Esophagus muscularis mucosa (tissue), 4 donors: ENCODE measurements at regions not wholly inside any gene's neighbourhood (a gene's known extent, or its start where the extent isn't known, plus 50 kb on each side); places are given as distances from the start of the nearest gene placed in this dataset.

ENCODE experiments used
- CTCF ChIP-seq, 3 experiments: fragments of 200-600 bp in 2 of 3; fragments of 450-650 bp in 1 of 3; sonication (generic) in 2 of 3; IDR thresholded peaks; one replicate each; pipeline ENCODE4 v1.5.1; 2017 to 2019; ENCODE audit warnings: antibody characterized with exemption in 3 of 3, mild to moderate bottlenecking in 2 of 3, moderate library complexity in 1 of 3
- EP300 ChIP-seq: sonication (generic); formaldehyde crosslinking; IDR thresholded peaks from one replicate; pipeline ENCODE4 v1.6.1; 2017; ENCODE audit warnings: antibody characterized with exemption
- POLR2A ChIP-seq: fragments of 450-650 bp; IDR thresholded peaks from one replicate; pipeline ENCODE4 v1.6.1; 2017; ENCODE audit warnings: antibody characterized with exemption, moderate library complexity, mild to moderate bottlenecking, low read depth

- no peak for TF ChIP-seq CTCF (IDR thresholded peaks at IDR 0.05)
- no peak for TF ChIP-seq POLR2A
- TF ChIP-seq EP300: no peak
These were observed 1330.3 kb upstream of the CADM2 start for GRCh38 chr3:83628471-83628870.
